GM23338 (cell line): ENCODE measurements at regions not wholly inside any gene's neighbourhood (a gene's known extent, or its start where the extent isn't known, plus 50 kb on each side); places are given as distances from the start of the nearest gene placed in this dataset.

Experiments
- ATAC-seq: fragments of 200-7000 bp; cut with Tn5 transposase; 3 replicates; pipeline ENCODE4 v1.9.1; 2020
- DNase-seq: peaks from one replicate; pipeline ENCODE4 v3.0.0-alpha.2; 2015; ENCODE audit warnings: low spot score
- H2AFZ ChIP-seq: fragments of 200-600 bp; sonication (generic); 2 replicates; pipeline ENCODE4 v1.8.0; 2016; ENCODE audit warnings: antibody characterized with exemption, mild to moderate bottlenecking, moderate library complexity
- H3F3A ChIP-seq: fragments of 200-600 bp; sonication (generic); replicated peaks from 2 replicates; pipeline ENCODE4 v1.8.0; 2017; ENCODE audit warnings: antibody characterized with exemption, mixed run types, low read depth
- H3K27ac ChIP-seq: fragments of 200-600 bp; sonication (generic); 2 replicates; pipeline ENCODE4 v1.6.1; 2016; ENCODE audit warnings: low read depth
- H3K27me3 ChIP-seq: fragments of 200-600 bp; sonication (generic); 2 replicates; pipeline ENCODE4 v1.8.0; 2016; ENCODE audit warnings: mild to moderate bottlenecking, mixed run types, moderate library complexity; ENCODE audit not compliant: insufficient read depth
- H3K36me3 ChIP-seq: fragments of 200-600 bp; sonication (generic); 2 replicates; pipeline ENCODE4 v1.8.0; 2016; ENCODE audit warnings: mild to moderate bottlenecking; ENCODE audit not compliant: insufficient read depth
- H3K4me1 ChIP-seq: fragments of 200-600 bp; sonication (generic); 2 replicates; pipeline ENCODE4 v1.8.0; 2016; ENCODE audit warnings: mild to moderate bottlenecking, moderate library complexity; ENCODE audit not compliant: insufficient read depth
- H3K4me2 ChIP-seq: fragments of 200-600 bp; sonication (generic); 2 replicates; pipeline ENCODE4 v1.7.1; 2017; ENCODE audit warnings: mixed run types
- H3K4me3 ChIP-seq: fragments of 200-600 bp; sonication (generic); 2 replicates; pipeline ENCODE4 v1.6.1; 2016; ENCODE audit warnings: mixed run types
- H3K79me2 ChIP-seq: fragments of 200-600 bp; sonication (generic); replicated peaks from 2 replicates; pipeline ENCODE4 v1.8.0; 2017; ENCODE audit warnings: mild to moderate bottlenecking; ENCODE audit not compliant: insufficient read depth
- H3K9me2 ChIP-seq: fragments of 200-600 bp; sonication (generic); 2 replicates; pipeline ENCODE4 v1.8.0; 2017; ENCODE audit not compliant: insufficient read depth
- H4K20me1 ChIP-seq: fragments of 200-600 bp; sonication (generic); replicated peaks from 2 replicates; pipeline ENCODE4 v1.8.0; 2017; ENCODE audit warnings: mild to moderate bottlenecking; ENCODE audit not compliant: insufficient read depth
- H3K27ac Mint-ChIP-seq: 2 replicates; pipeline ENCODE4 v1.8.0; 2020; ENCODE audit warnings: inconsistent platforms, mild to moderate bottlenecking, moderate library complexity, mixed read lengths
- H3K27me3 Mint-ChIP-seq: 3 replicates; pipeline ENCODE4 v1.8.0; 2022; ENCODE audit warnings: low read depth, mild to moderate bottlenecking, moderate library complexity, mixed read lengths, inconsistent platforms; ENCODE audit not compliant: insufficient read depth, poor library complexity
- H3K36me3 Mint-ChIP-seq: 3 replicates; pipeline ENCODE4 v1.8.0; 2021; ENCODE audit warnings: low read depth, mild to moderate bottlenecking, inconsistent platforms, moderate library complexity, mixed read lengths
- H3K4me1 Mint-ChIP-seq: 3 replicates; pipeline ENCODE4 v1.8.0; 2020; ENCODE audit warnings: mild to moderate bottlenecking, inconsistent platforms, mixed read lengths
- H3K4me3 Mint-ChIP-seq: 3 replicates; pipeline ENCODE4 v1.8.0; 2021; ENCODE audit warnings: moderate library complexity, mild to moderate bottlenecking, inconsistent platforms, mixed read lengths
- H3K9me3 Mint-ChIP-seq: 3 replicates; pipeline ENCODE4 v1.8.0; 2020; ENCODE audit warnings: moderate library complexity, mild to moderate bottlenecking, inconsistent platforms, mixed read lengths
- CREB1 ChIP-seq: fragments of 250-450 bp; sonication (Bioruptor Pico); IDR thresholded peaks from 2 replicates; pipeline ENCODE4 v1.5.0; 2020; ENCODE audit warnings: low read depth, mild to moderate bottlenecking, moderate library complexity
- ETS1 ChIP-seq: IDR thresholded peaks from 2 replicates; pipeline ENCODE4 v1.6.1; 2016; ENCODE audit warnings: antibody characterized with exemption
- EZH2 ChIP-seq: fragments of 200-600 bp; sonication (generic); IDR thresholded peaks from one replicate; pipeline ENCODE4 v1.8.0; 2017; ENCODE audit warnings: antibody characterized with exemption, mild to moderate bottlenecking, low read depth; ENCODE audit not compliant: unreplicated experiment
- EZH2phosphoT487 ChIP-seq: fragments of 200-600 bp; sonication (generic); IDR thresholded peaks from one replicate; pipeline ENCODE4 v1.8.1; 2018; ENCODE audit warnings: antibody characterized with exemption; ENCODE audit not compliant: unreplicated experiment
- JUNB ChIP-seq: IDR thresholded peaks from one replicate; pipeline ENCODE4 v1.6.1; 2016; ENCODE audit warnings: antibody characterized with exemption; ENCODE audit not compliant: unreplicated experiment
- NANOG ChIP-seq: IDR thresholded peaks from 2 replicates; pipeline ENCODE4 v1.6.1; 2016; ENCODE audit warnings: antibody characterized with exemption, borderline replicate concordance
- POLR2AphosphoS5 ChIP-seq: IDR thresholded peaks from 2 replicates; pipeline ENCODE4 v1.6.1; 2016; ENCODE audit warnings: antibody characterized with exemption, low read depth
- STAT1 ChIP-seq: IDR thresholded peaks from one replicate; pipeline ENCODE4 v1.6.1; 2016; ENCODE audit warnings: antibody characterized with exemption; ENCODE audit not compliant: unreplicated experiment
- ZNF114 ChIP-seq: fragments of 250-450 bp; sonication (Bioruptor Pico); IDR thresholded peaks from 2 replicates; pipeline ENCODE4 v1.5.0; 2020; ENCODE audit warnings: mild to moderate bottlenecking, moderate library complexity
- ZNF331 ChIP-seq: fragments of 250-450 bp; sonication (Bioruptor Pico); IDR thresholded peaks from 2 replicates; pipeline ENCODE4 v1.5.0; 2020; ENCODE audit warnings: low read depth, mild to moderate bottlenecking, moderate library complexity
- ZNF462 ChIP-seq: fragments of 250-450 bp; sonication (Bioruptor Pico); IDR thresholded peaks from 2 replicates; pipeline ENCODE4 v1.5.0; 2020; ENCODE audit warnings: mild to moderate bottlenecking, moderate library complexity
- TF ChIP-seq, protein P1 (sequence below), 2 experiments: fragments of 200-600 bp in 1 of 2; sonication (generic) in 1 of 2; conservative IDR thresholded peaks; 2 replicates each; pipeline versions ENCODE4 v1.5.1 to v1.6.1; 2016 to 2017; ENCODE audit warnings: antibody characterized with exemption in 2 of 2, low read depth in 2 of 2, mild to moderate bottlenecking in 2 of 2, moderate library complexity in 1 of 2

GRCh38 chr3:174596447-174596982 is 262.6 kb upstream of the NAALADL2 start (continued):
- TF ChIP-seq STAT1, result no peak
- no peak for TF ChIP-seq JUNB
- no peak for TF ChIP-seq NANOG
- TF ChIP-seq ZNF114, result no peak
- TF ChIP-seq, protein P1, sequence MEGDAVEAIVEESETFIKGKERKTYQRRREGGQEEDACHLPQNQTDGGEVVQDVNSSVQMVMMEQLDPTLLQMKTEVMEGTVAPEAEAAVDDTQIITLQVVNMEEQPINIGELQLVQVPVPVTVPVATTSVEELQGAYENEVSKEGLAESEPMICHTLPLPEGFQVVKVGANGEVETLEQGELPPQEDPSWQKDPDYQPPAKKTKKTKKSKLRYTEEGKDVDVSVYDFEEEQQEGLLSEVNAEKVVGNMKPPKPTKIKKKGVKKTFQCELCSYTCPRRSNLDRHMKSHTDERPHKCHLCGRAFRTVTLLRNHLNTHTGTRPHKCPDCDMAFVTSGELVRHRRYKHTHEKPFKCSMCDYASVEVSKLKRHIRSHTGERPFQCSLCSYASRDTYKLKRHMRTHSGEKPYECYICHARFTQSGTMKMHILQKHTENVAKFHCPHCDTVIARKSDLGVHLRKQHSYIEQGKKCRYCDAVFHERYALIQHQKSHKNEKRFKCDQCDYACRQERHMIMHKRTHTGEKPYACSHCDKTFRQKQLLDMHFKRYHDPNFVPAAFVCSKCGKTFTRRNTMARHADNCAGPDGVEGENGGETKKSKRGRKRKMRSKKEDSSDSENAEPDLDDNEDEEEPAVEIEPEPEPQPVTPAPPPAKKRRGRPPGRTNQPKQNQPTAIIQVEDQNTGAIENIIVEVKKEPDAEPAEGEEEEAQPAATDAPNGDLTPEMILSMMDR (conservative IDR thresholded peaks at IDR 0.05; ENCODE audit: low read depth in 2 of 2), result no peak
- no peak for TF ChIP-seq POLR2AphosphoS5
- no peak for TF ChIP-seq ZNF331 (CRISPR knock-in tag)
- TF ChIP-seq EZH2phosphoT487, result no peak

DNA sequence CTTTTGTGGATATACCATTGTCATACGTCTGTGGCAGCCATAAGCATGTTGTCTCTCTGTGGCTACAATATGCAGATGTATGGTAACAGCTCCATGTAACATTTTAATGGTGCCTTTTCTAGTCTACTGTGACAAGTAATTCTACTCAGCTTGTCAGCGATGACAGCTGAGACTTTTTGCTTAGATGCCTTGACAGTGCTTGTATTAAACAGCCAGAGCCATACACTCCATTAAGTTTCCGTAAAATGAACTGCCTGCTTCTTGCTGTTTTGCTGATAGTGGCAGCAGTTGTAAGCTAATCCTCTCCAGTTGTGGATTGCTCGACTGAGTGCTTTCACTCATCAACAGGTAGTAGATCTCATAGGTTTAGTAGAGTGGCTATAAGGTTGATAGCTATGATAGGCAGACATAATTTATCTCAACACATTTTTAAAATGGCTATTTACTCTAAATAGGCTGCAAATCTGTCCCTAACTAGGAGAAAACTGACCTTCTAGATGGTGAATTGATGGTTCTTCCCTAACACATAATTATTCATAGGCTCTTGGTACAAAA is 260.2 kb upstream of the NAALADL2 start:
- no peaks in the 10 kb centered on the region for H3K27me3 Mint-ChIP-seq
- H3K9me3 Mint-ChIP-seq, result peaks cover 11% of the 10 kb centered on the region; the same call in 2 of the 3 replicates
- H3K36me3 ChIP-seq, result no peaks in the 10 kb centered on the region
- no peaks in the 10 kb centered on the region for H3K79me2 ChIP-seq
- H3K27ac Mint-ChIP-seq, result no peak overlapping the region
- H4K20me1 ChIP-seq, result no peaks in the 10 kb centered on the region
- H3K4me1 ChIP-seq, result no peaks in the 10 kb centered on the region
- H3K4me1 Mint-ChIP-seq, result no peaks in the 10 kb centered on the region
- no peak for DNase-seq
- peaks cover 8% of the 10 kb centered on the region; the same call in 2 of the 3 replicates for H3K36me3 Mint-ChIP-seq
- ATAC-seq, result no peak
- no peak overlapping the region for H3K4me3 Mint-ChIP-seq
- no peaks in the 10 kb centered on the region for H3F3A ChIP-seq
- H3K4me2 ChIP-seq, result no peak overlapping the region
- peaks cover 3% of the 10 kb centered on the region; the same call in 1 of the 2 replicates for H3K9me2 ChIP-seq
- no peak overlapping the region for H3K27ac ChIP-seq
- no peak overlapping the region for H2AFZ ChIP-seq
- no peak overlapping the region for H3K4me3 ChIP-seq
- no peaks in the 10 kb centered on the region for H3K27me3 ChIP-seq
- TF ChIP-seq POLR2AphosphoS5, result no peak
- TF ChIP-seq EZH2phosphoT487, result no peak
- no peak for TF ChIP-seq ZNF462 (CRISPR knock-in tag)
- TF ChIP-seq STAT1, result no peak
- TF ChIP-seq ZNF331 (CRISPR knock-in tag), result no peak
- TF ChIP-seq NANOG, result no peak
- TF ChIP-seq, protein P1 (conservative IDR thresholded peaks at IDR 0.05; ENCODE audit: low read depth in 2 of 2), result no peak
- TF ChIP-seq CREB1 (CRISPR knock-in tag), result no peak
- no peak for TF ChIP-seq ETS1
- no peak for TF ChIP-seq JUNB
- TF ChIP-seq ZNF114, result no peak
- TF ChIP-seq EZH2, result no peak
